ENCODE measurements at regions not wholly inside any gene's neighbourhood (a gene's known extent, or its start where the extent isn't known, plus 50 kb on each side); places are given as distances from the start of the nearest gene placed in this dataset.

- no peak for TF ChIP-seq SIN3A (IDR thresholded peaks at IDR 0.05; ENCODE audit: borderline replicate concordance, insufficient read depth, low read length)
- no peak for TF ChIP-seq REST (IDR thresholded peaks at IDR 0.05; ENCODE audit: insufficient read depth in 1 of 2, low read depth in 2 of 2, low read length in 2 of 2)
- no peak for TF ChIP-seq POLR2AphosphoS5 (IDR thresholded peaks at IDR 0.05; ENCODE audit: low read depth, low read length)
- TF ChIP-seq TAF1 (IDR thresholded peaks at IDR 0.05; ENCODE audit: borderline replicate concordance, insufficient read depth, low read length): no peak
- TF ChIP-seq FOXP2 (optimal IDR thresholded peaks at IDR 0.05; ENCODE audit: borderline replicate concordance, extremely low read depth, extremely low read length, insufficient read depth): no peak
Observed at GRCh38 chr17:77083531-77083930, 57.2 kb upstream of the SEC14L1 start.

All from PFSK-1 (cell line).